ENCODE measurements at regions not wholly inside any gene's neighbourhood (a gene's known extent, or its start where the extent isn't known, plus 50 kb on each side); places are given as distances from the start of the nearest gene placed in this dataset.

- no CpG with 5 or more reads among the region's 9 CpGs for WGBS (ENCODE audit: extremely low coverage, insufficient coverage, insufficient read length)
Observed at GRCh38 chr6:44036699-44037101, 90.6 kb downstream of the MRPL14 start.

DNA sequence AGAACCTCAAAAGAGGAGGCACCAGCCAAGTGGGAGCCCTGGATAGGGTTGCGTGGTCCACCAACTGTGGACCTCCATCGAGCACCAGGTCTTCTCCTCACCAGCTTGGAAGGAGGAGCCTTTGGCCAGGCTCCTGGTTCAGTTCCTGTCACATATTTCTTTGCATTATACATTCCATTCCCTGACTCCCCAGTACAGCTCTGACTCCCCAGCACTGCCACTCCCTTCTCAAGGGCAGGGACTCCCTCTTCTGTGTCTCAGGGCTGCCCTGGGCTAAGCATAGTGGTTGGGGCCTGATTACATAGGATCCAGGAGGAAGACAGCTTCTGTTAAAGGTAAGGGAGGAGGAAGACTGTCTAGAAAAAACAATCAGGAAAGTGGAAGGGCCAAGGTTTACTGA, 91.1 kb downstream of the MRPL14 start:
- no peak overlapping the region for H3K4me2 ChIP-seq (ENCODE audit: low read length)
- H3K79me1 ChIP-seq (ENCODE audit: low read length), result peaks cover 14% of the 10 kb centered on the region
- H2AFZ ChIP-seq (ENCODE audit: insufficient read depth, low read length, poor library complexity), result no peak overlapping the region
- H2BK12ac ChIP-seq (ENCODE audit: low read length), result no peak overlapping the region
- H4K8ac ChIP-seq (ENCODE audit: low read depth, low read length), result no peak overlapping the region
- no peak overlapping the region for H2BK5ac ChIP-seq (ENCODE audit: low read depth, low read length, poor library complexity)
- H3K9ac ChIP-seq (ENCODE audit: low read length), result no peak overlapping the region
- peaks cover 2% of the 10 kb centered on the region for H3K79me2 ChIP-seq (ENCODE audit: control insufficient read depth, insufficient read depth, low read length, poor library complexity)
- DNase-seq, result no peak
- peaks cover 10 to 15% of the 10 kb centered on the region in 2 experiments for H3K4me1 ChIP-seq (ENCODE audit: control insufficient read depth in 1 of 2, insufficient read depth in 2 of 2, low read length in 2 of 2)
- no peak overlapping the region for H3K14ac ChIP-seq (ENCODE audit: low read length)
- no peak overlapping the region for H4K12ac ChIP-seq (ENCODE audit: low read depth, low read length)
- no peak overlapping the region for H3K18ac ChIP-seq (ENCODE audit: low read length)
- WGBS (ENCODE audit: extremely low coverage, insufficient coverage, insufficient read length), result no CpG with 5 or more reads among the region's 2 CpGs
- no peaks in the 10 kb centered on the region for H3K36me3 ChIP-seq (ENCODE audit: control insufficient read depth in 1 of 2, insufficient read depth in 2 of 2, low read length in 2 of 2)
- no peak overlapping the region for H3K4ac ChIP-seq (ENCODE audit: low read depth, low read length)
- H2BK120ac ChIP-seq (ENCODE audit: insufficient read depth, low read length, poor library complexity), result no peak overlapping the region
- H3K27ac ChIP-seq (ENCODE audit: low read depth, low read length), result no peak overlapping the region
- peaks cover 2% of the 10 kb centered on the region for H3K9me3 ChIP-seq (ENCODE audit: insufficient read depth, low read depth, low read length)
- no peak overlapping the region for H2AK5ac ChIP-seq (ENCODE audit: low read length)
- H3K23ac ChIP-seq (ENCODE audit: low read length), result no peak overlapping the region
- no peak overlapping the region for H3K4me3 ChIP-seq (ENCODE audit: low read depth, low read length)
- H3K27me3 ChIP-seq (ENCODE audit: insufficient read depth, low read length), result no peaks in the 10 kb centered on the region
- H4K91ac ChIP-seq (ENCODE audit: low read depth, low read length), result no peak overlapping the region

More at GRCh38 chr6:44036699-44037101, 90.6 kb downstream of the MRPL14 start:
- H3K4ac ChIP-seq (ENCODE audit: low read depth, low read length), result no peak overlapping the region
- H3K4me1 ChIP-seq (ENCODE audit: control insufficient read depth in 1 of 2, insufficient read depth in 2 of 2, low read length in 2 of 2), result peaks cover 12 to 17% of the 10 kb centered on the region in 2 experiments
- H3K4me2 ChIP-seq (ENCODE audit: low read length), result no peak overlapping the region
- no peak overlapping the region for H3K18ac ChIP-seq (ENCODE audit: low read length)
- H3K79me1 ChIP-seq (ENCODE audit: low read length), result peaks cover 15% of the 10 kb centered on the region
- H4K8ac ChIP-seq (ENCODE audit: low read depth, low read length), result no peak overlapping the region
- H2BK5ac ChIP-seq (ENCODE audit: low read depth, low read length, poor library complexity), result no peak overlapping the region
- no peak overlapping the region for H3K9ac ChIP-seq (ENCODE audit: low read length)
- no peak overlapping the region for H3K23ac ChIP-seq (ENCODE audit: low read length)
- H4K91ac ChIP-seq (ENCODE audit: low read depth, low read length), result no peak overlapping the region
- no peak overlapping the region for H3K27ac ChIP-seq (ENCODE audit: low read depth, low read length)
- H3K4me3 ChIP-seq (ENCODE audit: low read depth, low read length), result no peak overlapping the region
- no peak overlapping the region for H2BK12ac ChIP-seq (ENCODE audit: low read length)
- H2BK120ac ChIP-seq (ENCODE audit: insufficient read depth, low read length, poor library complexity), result no peak overlapping the region
- H3K9me3 ChIP-seq (ENCODE audit: insufficient read depth, low read depth, low read length), result peaks cover 2% of the 10 kb centered on the region
- no peak overlapping the region for H3K14ac ChIP-seq (ENCODE audit: low read length)
- H3K27me3 ChIP-seq (ENCODE audit: insufficient read depth, low read length), result no peaks in the 10 kb centered on the region
- no peak overlapping the region for H2AK5ac ChIP-seq (ENCODE audit: low read length)
- H4K12ac ChIP-seq (ENCODE audit: low read depth, low read length), result no peak overlapping the region
- H3K79me2 ChIP-seq (ENCODE audit: control insufficient read depth, insufficient read depth, low read length, poor library complexity), result peaks cover 2% of the 10 kb centered on the region
- no peak for DNase-seq
- no peak overlapping the region for H2AFZ ChIP-seq (ENCODE audit: insufficient read depth, low read length, poor library complexity)
- H3K36me3 ChIP-seq (ENCODE audit: control insufficient read depth in 1 of 2, insufficient read depth in 2 of 2, low read length in 2 of 2), result no peaks in the 10 kb centered on the region

DNA sequence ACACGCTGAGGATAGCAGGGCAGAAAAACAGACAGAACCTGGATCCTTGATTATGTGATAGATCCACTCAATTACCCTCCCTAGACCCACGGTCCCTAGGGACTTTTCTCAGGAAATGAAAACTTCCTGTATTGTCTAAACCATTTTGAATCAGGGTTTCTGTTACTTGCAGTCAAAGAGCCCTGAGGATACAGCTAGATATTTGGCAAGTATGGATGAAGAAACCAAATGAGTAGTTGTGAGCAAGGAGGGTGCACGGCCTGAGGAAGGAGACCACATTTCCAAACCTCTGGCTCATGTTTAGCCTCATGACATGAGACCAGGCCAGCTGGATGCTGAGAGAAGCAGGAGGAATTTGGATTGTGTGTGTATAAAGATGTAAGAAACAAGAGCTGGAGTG, 91.6 kb downstream of the MRPL14 start:
- no CpG with 5 or more reads among the region's 3 CpGs for WGBS (ENCODE audit: extremely low coverage, insufficient coverage, insufficient read length)
- H2BK120ac ChIP-seq (ENCODE audit: insufficient read depth, low read length, poor library complexity), result no peak overlapping the region
- H2AFZ ChIP-seq (ENCODE audit: insufficient read depth, low read length, poor library complexity), result no peak overlapping the region
- no peak overlapping the region for H4K8ac ChIP-seq (ENCODE audit: low read depth, low read length)
- no peak overlapping the region for H2BK12ac ChIP-seq (ENCODE audit: low read length)
- no peak overlapping the region for H3K27ac ChIP-seq (ENCODE audit: low read depth, low read length)
- no peak overlapping the region for H4K12ac ChIP-seq (ENCODE audit: low read depth, low read length)
- H3K18ac ChIP-seq (ENCODE audit: low read length), result no peak overlapping the region
- no peak overlapping the region for H3K4me2 ChIP-seq (ENCODE audit: low read length)
- H3K79me1 ChIP-seq (ENCODE audit: low read length), result peaks cover 13% of the 10 kb centered on the region
- H3K9ac ChIP-seq (ENCODE audit: low read length), result no peak overlapping the region
- H3K4me1 ChIP-seq (ENCODE audit: control insufficient read depth in 1 of 2, insufficient read depth in 2 of 2, low read length in 2 of 2), result peaks cover 8 to 12% of the 10 kb centered on the region in 2 experiments
- H3K9me3 ChIP-seq (ENCODE audit: insufficient read depth, low read depth, low read length), result peaks cover 2% of the 10 kb centered on the region
- H3K4me3 ChIP-seq (ENCODE audit: low read depth, low read length), result no peak overlapping the region
- H3K27me3 ChIP-seq (ENCODE audit: insufficient read depth, low read length), result no peaks in the 10 kb centered on the region
- DNase-seq, result peak in 1 of 2 donors; percentile 13
- no peak overlapping the region for H3K14ac ChIP-seq (ENCODE audit: low read length)
- H2BK5ac ChIP-seq (ENCODE audit: low read depth, low read length, poor library complexity), result no peak overlapping the region
- no peak overlapping the region for H3K4ac ChIP-seq (ENCODE audit: low read depth, low read length)
- H4K91ac ChIP-seq (ENCODE audit: low read depth, low read length), result no peak overlapping the region
- no peaks in the 10 kb centered on the region for H3K36me3 ChIP-seq (ENCODE audit: control insufficient read depth in 1 of 2, insufficient read depth in 2 of 2, low read length in 2 of 2)
- no peak overlapping the region for H3K23ac ChIP-seq (ENCODE audit: low read length)
- H3K79me2 ChIP-seq (ENCODE audit: control insufficient read depth, insufficient read depth, low read length, poor library complexity), result peaks cover 2% of the 10 kb centered on the region
- H2AK5ac ChIP-seq (ENCODE audit: low read length), result no peak overlapping the region

GRCh38 chr6:44034931-44035345, 92.3 kb downstream of the MRPL14 start:
- Histone ChIP-seq H4K8ac (ENCODE audit: low read depth, low read length) (peak overlapping the region; percentile 61), H2AFZ (ENCODE audit: insufficient read depth, low read length, poor library complexity) (no peak overlapping the region), H3K14ac (ENCODE audit: low read length) (peak overlapping the region; percentile 35), H3K79me1 (ENCODE audit: low read length) (peaks cover 7% of the 10 kb centered on the region), H3K18ac (ENCODE audit: low read length) (no peak overlapping the region), H4K91ac (ENCODE audit: low read depth, low read length) (no peak overlapping the region), H3K4me1 (ENCODE audit: control insufficient read depth in 1 of 2, insufficient read depth in 2 of 2, low read length in 2 of 2) (peaks cover 8 to 12% of the 10 kb centered on the region in 2 experiments), H3K9ac (ENCODE audit: low read length) (no peak overlapping the region), H2BK12ac (ENCODE audit: low read length) (peak overlapping the region; percentile 67), H3K4ac (ENCODE audit: low read depth, low read length) (no peak overlapping the region), H3K27me3 (ENCODE audit: insufficient read depth, low read length) (no peaks in the 10 kb centered on the region), H3K79me2 (ENCODE audit: control insufficient read depth, insufficient read depth, low read length, poor library complexity) (peaks cover 2% of the 10 kb centered on the region), H2BK5ac (ENCODE audit: low read depth, low read length, poor library complexity) (no peak overlapping the region), H3K27ac (ENCODE audit: low read depth, low read length) (no peak overlapping the region), H3K4me3 (ENCODE audit: low read depth, low read length) (no peak overlapping the region), H2AK5ac (ENCODE audit: low read length) (no peak overlapping the region), H3K23ac (ENCODE audit: low read length) (no peak overlapping the region), H2BK120ac (ENCODE audit: insufficient read depth, low read length, poor library complexity) (no peak overlapping the region), H3K4me2 (ENCODE audit: low read length) (no peak overlapping the region), H3K36me3 (ENCODE audit: control insufficient read depth in 1 of 2, insufficient read depth in 2 of 2, low read length in 2 of 2) (no peaks in the 10 kb centered on the region), H4K12ac (ENCODE audit: low read depth, low read length) (no peak overlapping the region), H3K9me3 (ENCODE audit: insufficient read depth, low read depth, low read length) (peaks cover 2% of the 10 kb centered on the region)
- no CpG with 5 or more reads among the region's 3 CpGs for WGBS (ENCODE audit: extremely low coverage, insufficient coverage, insufficient read length)
- peak; percentile 30 to 63 for DNase-seq

Measured in trophoblast cell (in vitro differentiated cells and primary cell).